Liver (tissue), 3 donors: ENCODE measurements at regions not wholly inside any gene's neighbourhood (a gene's known extent, or its start where the extent isn't known, plus 50 kb on each side); places are given as distances from the start of the nearest gene placed in this dataset.

ENCODE experiments used
- RAD21 ChIP-seq, 2 donors: IDR thresholded peaks; 2 replicates each; pipeline ENCODE4 v1.6.1; 2016; ENCODE audit warnings: antibody characterized with exemption in 2 of 2, mild to moderate bottlenecking in 2 of 2
- SP1 ChIP-seq: IDR thresholded peaks from 2 replicates; pipeline ENCODE4 v1.6.1; 2018; ENCODE audit warnings: antibody characterized with exemption, mild to moderate bottlenecking
- TAF1 ChIP-seq: conservative IDR thresholded peaks from 2 replicates; pipeline ENCODE4 v1.6.1; 2016; ENCODE audit warnings: antibody characterized with exemption, mild to moderate bottlenecking
- TF ChIP-seq, protein P1 (sequence below): fragments of 150-350 bp; IDR thresholded peaks from 2 replicates; pipeline ENCODE4 v1.5.1; 2017; ENCODE audit warnings: improper control_type of control experiment, low read depth, low read length; ENCODE audit not compliant: missing input control
- TF ChIP-seq, protein P2 (sequence below): IDR thresholded peaks from 2 replicates; pipeline ENCODE4 v1.6.1; 2016; ENCODE audit warnings: antibody characterized with exemption, mild to moderate bottlenecking
- donor health status: healthy.
- donor health status: healthy.

DNA sequence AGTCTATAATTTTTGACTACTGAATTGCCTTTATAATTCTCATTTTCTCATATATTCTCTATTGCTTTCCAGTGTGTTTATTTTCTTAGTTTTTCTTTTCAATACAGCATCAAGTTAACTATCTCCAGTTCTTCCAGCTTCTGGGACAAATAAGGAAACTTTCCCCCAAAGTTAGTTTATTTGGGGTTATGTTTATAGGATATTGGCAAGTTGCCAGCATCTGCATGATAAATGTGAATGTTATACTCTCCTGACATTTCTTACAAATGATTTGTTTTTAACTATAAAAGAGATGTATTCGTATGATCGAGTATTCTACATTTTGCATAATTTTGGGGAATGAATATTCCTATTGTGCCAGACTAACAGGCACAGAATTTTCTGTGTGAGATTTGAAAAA is 140.6 kb upstream of the KCNJ3 start:
- TF ChIP-seq, protein P1, sequence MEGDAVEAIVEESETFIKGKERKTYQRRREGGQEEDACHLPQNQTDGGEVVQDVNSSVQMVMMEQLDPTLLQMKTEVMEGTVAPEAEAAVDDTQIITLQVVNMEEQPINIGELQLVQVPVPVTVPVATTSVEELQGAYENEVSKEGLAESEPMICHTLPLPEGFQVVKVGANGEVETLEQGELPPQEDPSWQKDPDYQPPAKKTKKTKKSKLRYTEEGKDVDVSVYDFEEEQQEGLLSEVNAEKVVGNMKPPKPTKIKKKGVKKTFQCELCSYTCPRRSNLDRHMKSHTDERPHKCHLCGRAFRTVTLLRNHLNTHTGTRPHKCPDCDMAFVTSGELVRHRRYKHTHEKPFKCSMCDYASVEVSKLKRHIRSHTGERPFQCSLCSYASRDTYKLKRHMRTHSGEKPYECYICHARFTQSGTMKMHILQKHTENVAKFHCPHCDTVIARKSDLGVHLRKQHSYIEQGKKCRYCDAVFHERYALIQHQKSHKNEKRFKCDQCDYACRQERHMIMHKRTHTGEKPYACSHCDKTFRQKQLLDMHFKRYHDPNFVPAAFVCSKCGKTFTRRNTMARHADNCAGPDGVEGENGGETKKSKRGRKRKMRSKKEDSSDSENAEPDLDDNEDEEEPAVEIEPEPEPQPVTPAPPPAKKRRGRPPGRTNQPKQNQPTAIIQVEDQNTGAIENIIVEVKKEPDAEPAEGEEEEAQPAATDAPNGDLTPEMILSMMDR: no peak
- no peak for TF ChIP-seq SP1
- no peak for TF ChIP-seq RAD21 (IDR thresholded peaks at IDR 0.05)
- TF ChIP-seq, protein P2, sequence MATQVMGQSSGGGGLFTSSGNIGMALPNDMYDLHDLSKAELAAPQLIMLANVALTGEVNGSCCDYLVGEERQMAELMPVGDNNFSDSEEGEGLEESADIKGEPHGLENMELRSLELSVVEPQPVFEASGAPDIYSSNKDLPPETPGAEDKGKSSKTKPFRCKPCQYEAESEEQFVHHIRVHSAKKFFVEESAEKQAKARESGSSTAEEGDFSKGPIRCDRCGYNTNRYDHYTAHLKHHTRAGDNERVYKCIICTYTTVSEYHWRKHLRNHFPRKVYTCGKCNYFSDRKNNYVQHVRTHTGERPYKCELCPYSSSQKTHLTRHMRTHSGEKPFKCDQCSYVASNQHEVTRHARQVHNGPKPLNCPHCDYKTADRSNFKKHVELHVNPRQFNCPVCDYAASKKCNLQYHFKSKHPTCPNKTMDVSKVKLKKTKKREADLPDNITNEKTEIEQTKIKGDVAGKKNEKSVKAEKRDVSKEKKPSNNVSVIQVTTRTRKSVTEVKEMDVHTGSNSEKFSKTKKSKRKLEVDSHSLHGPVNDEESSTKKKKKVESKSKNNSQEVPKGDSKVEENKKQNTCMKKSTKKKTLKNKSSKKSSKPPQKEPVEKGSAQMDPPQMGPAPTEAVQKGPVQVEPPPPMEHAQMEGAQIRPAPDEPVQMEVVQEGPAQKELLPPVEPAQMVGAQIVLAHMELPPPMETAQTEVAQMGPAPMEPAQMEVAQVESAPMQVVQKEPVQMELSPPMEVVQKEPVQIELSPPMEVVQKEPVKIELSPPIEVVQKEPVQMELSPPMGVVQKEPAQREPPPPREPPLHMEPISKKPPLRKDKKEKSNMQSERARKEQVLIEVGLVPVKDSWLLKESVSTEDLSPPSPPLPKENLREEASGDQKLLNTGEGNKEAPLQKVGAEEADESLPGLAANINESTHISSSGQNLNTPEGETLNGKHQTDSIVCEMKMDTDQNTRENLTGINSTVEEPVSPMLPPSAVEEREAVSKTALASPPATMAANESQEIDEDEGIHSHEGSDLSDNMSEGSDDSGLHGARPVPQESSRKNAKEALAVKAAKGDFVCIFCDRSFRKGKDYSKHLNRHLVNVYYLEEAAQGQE: no peak
- TF ChIP-seq TAF1: no peak
